Caki2 (cell line): ENCODE measurements at regions not wholly inside any gene's neighbourhood (a gene's known extent, or its start where the extent isn't known, plus 50 kb on each side); places are given as distances from the start of the nearest gene placed in this dataset.
"Not testable (repeated sequence)": the region's sequence is repeated elsewhere in the genome, so short reads cannot be mapped to it uniquely, and the experiment has no call there.

Experiments used
- DNase-seq: peaks from one replicate; pipeline ENCODE4 v3.0.0-alpha.2; 2015; ENCODE audit warnings: low read depth
- in situ Hi-C: cut with HindIII; loops from 2 replicates; pipeline ENCODE4 v1.10.0; 2016; ENCODE audit warnings: low sequenced_read_pairs, low pct_unique_long_range_greater_than_20kb, mixed read lengths

DNA sequence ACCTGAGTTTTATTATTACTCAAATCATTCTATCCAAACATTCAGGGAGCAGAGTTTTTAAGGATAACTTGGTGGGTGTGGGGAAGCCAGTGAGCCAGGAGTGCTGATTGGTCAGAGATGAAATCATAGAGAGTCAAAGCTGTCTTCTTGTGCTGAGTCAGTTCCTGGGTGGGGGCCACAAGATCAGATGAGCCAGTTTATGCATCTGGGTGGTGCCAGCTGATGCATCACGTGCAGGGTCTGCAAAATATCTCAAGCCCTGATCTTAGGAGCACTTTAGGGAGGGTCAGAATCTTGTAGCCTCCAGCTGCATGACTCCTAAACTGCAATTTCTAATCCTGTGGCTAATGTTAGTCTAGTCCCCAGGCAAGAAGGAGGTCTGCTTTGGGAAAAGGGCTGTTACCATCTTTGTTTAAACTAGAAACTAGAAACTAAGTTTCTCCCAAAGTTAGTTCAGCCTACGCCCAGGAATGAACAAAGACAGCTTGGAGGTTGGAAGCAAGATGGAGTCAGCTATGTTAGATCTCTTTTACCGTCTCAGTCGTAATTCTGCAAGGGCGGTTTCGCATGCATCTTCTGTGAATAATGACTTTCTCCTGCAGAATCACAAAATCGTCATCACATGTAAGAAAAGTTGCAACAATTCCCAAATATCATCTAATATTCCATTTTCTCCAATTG, 97.5 kb downstream of the ZNF664 start:
- DNase-seq, in situ Hi-C loops: not testable (repeated sequence)

GRCh38 chr12:124071075-124071443, 98.0 kb downstream of the ZNF664 start:
- in situ Hi-C loops, result no loop called here
- no peak for DNase-seq

DNA sequence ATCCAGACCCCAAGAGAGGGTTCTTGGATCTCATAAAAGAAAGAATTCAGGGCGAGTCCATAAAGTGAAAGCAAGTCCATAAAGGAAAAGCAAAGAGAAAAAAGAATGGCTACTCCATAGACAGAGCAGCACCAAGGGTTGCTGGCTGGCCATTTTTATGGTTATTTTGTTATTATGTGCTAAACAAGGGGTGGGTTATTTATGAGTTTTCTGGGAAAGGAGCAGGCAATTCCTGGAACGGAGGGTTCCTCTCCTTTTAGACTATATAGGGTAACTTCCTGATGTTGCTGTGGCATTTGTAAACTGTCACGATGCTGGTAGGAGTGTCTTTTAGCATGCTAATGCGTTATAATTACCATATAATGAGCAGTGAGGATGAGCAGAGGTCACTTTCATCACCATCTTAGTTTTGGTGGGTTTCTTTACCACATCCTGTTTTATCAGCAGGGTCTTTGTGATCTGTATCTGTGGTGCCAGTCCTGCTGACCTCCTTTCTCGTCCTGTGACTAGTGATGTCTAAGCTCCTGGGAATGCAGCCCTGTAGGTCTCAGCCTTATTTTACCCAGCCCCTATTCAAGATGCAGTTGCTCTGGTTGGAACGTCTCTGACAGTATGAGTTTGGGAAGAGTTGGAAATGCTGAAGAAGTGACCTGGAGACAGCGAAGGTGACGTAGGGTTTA, 100.5 kb downstream of the ZNF664 start:
- no peak for DNase-seq
- in situ Hi-C loops, result no loop called here

- DNase-seq, result no peak
- in situ Hi-C loops, result no loop called here
Observed at GRCh38 chr12:124075841-124076240, 102.8 kb downstream of the ZNF664 start.

GRCh38 chr12:124077701-124078100, 104.7 kb downstream of the ZNF664 start:
- DNase-seq, result no peak
- in situ Hi-C loops, result no loop called here

GRCh38 chr12:124078800-124079199, 105.8 kb downstream of the ZNF664 start:
- in situ Hi-C loops, result no loop called here
- DNase-seq, result no peak

- in situ Hi-C loops, result no loop called here
- DNase-seq, result no peak
Observed at GRCh38 chr12:124080649-124081048, 107.6 kb downstream of the ZNF664 start.

- DNase-seq, result no peak
- in situ Hi-C loops, result no loop called here
Observed at GRCh38 chr12:124082012-124082411, 109.0 kb downstream of the ZNF664 start.

DNA sequence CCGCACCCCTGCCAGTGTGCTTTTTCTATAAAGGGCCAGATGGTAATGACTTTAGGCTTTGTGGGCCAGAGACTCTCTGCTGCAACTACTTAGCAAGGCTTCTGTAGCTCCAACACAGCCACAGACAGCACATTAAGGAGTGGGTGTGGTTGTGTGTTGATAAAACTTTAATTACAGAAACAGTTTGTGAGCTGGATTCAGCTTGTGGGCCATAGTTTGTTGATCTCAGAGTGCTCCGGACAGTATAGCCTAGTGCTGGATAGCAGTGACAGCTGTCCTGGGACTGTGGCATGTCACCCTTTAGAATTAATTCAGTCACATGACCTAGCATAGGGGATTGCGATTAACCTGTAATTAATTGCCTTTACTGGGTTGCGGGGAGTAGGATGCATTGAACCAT, 109.7 kb downstream of the ZNF664 start:
- in situ Hi-C loops, result no loop called here
- no peak for DNase-seq

DNA sequence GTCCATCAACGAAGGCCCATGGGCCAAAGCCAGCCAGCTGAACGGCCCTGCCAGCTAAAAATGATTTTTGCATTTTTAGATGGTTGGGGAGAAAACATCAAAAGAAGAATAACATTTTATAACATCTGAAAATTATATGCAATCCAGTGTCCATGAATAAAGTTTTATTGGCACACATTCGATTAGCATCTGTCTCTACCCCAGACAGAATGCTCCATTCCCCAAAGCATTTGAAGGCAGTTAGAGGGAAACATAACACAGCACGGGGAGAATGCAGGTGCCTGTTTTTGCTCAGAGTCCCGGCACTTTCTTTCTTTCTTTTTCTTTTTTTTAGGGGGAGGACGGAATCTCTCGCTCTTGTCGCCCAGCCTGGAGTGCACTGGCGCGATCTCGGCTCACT, 110.7 kb downstream of the ZNF664 start:
- in situ Hi-C loops, result no loop called here
- DNase-seq, result no peak

GRCh38 chr12:124085419-124086296, 112.6 kb downstream of the ZNF664 start:
- in situ Hi-C loops, result no loop called here
- no peak for DNase-seq

DNA sequence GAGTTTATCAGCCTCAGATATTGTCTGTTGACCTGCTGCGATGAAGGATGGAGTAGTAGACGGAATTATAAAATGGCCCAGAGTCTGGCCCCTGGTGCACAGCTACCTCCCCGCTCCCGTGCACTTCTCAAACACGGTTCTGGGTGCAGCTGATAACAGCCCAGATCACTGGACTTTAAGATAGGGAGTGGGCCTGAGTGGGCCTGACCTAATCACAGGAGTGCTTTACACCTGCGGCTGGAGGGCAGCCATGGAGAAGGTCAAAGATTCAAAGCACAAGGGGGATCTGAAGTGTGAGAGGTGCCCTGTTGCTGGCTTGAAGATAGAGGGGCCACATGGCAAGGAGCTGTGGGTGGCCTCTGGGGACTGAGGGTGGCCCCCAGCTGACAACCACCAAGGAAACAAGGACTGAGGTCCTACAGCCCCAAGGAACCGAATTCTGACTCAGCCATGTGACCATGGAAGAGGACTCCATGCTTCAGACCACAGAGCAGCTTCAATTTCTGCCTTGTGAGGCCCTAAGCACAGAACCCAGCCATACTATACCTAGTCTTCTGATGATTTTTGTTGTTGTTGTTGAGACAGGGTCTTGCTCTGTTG, 113.4 kb downstream of the ZNF664 start:
- DNase-seq, result no peak
- in situ Hi-C loops, result no loop called here

DNA sequence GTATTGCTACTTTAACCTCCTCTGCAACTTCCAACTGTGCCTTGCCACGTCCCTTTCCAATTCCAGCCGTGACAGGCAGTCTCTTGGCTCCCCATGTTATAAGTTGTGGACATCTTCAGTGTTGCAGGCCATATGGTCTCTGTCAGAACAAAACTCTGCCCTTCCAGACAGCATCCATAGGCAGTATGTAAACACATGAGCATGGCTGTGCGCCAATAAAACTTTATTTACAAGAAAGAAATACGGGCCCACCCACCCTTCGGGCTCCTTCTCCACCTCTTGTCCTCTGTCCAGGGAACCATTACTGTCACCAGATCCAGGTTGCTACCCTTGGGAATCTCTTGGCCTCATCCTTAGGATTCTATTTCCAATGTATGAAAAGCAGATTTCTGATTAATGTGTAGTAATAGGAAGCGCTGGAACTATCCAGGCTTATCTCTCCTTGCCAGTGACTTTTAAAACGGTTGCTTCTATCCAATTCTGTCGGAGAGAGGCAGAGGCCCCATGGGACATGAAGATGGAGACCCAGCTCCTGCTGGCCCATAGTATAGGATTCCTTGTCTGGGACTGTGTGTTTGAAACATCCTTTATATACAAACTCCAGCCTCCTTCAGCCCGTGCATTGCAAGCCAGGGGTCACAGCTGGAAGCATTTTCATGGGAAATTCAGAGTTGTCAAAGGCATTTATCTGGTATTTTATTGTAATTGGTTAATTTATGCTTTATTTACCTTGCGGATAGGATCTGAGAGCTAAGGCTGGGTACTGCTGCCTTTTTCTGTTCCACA, 114.4 kb downstream of the ZNF664 start:
- in situ Hi-C loops, result no loop called here
- DNase-seq, result no peak

- in situ Hi-C loops, result no loop called here
- no peak for DNase-seq
Observed at GRCh38 chr12:124088217-124088907, 115.3 kb downstream of the ZNF664 start.

- in situ Hi-C loops, DNase-seq: not testable (repeated sequence)
Observed at GRCh38 chr12:124089181-124089914, 116.3 kb downstream of the ZNF664 start.

- DNase-seq, result no peak
- in situ Hi-C loops, result no loop called here
Observed at GRCh38 chr12:124091835-124092234, 118.8 kb downstream of the ZNF664 start.

GRCh38 chr12:124092532-124092931, 119.5 kb downstream of the ZNF664 start:
- DNase-seq, in situ Hi-C loops: not testable (repeated sequence)
